Urinary bladder (tissue), 3 donors: ENCODE measurements at regions not wholly inside any gene's neighbourhood (a gene's known extent, or its start where the extent isn't known, plus 50 kb on each side); places are given as distances from the start of the nearest gene placed in this dataset.

Experiments
- DNase-seq: peaks from one replicate; pipeline ENCODE4 v3.0.0-alpha.2; 2015; ENCODE audit errors: extremely low spot score
- H3K27ac ChIP-seq: one replicate; pipeline ENCODE4 v1.5.1; 2013; ENCODE audit warnings: low read depth, mild to moderate bottlenecking, moderate library complexity
- H3K36me3 ChIP-seq: one replicate; pipeline ENCODE4 v1.6.1; 2013; ENCODE audit warnings: mild to moderate bottlenecking, moderate library complexity; ENCODE audit not compliant: insufficient read depth
- H3K4me1 ChIP-seq: one replicate; pipeline ENCODE4 v1.6.1; 2013; ENCODE audit warnings: mild to moderate bottlenecking, moderate library complexity; ENCODE audit not compliant: insufficient read depth
- H3K4me3 ChIP-seq: one replicate; pipeline ENCODE4 v1.5.1; 2013; ENCODE audit warnings: low read depth, low read length
- WGBS: extraction: QIAGEN DNeasy Blood & Tissue Kit; methylation state at CpG from one replicate; pipeline ENCODE4 v1.1.7; 2013; 5-methylcytosine and 5-hydroxymethylcytosine counted together
- donor health status: healthy with polysubstance abuse.
- donor health status: healthy.

GRCh38 chr9:38276771-38277439 lies 115.6 kb upstream of the ALDH1B1 start:
- no peaks in the 10 kb centered on the region for H3K36me3 ChIP-seq
- 81% methylated on average over 14 of the region's 14 CpGs for WGBS
- no peak overlapping the region for H3K4me3 ChIP-seq
- H3K4me1 ChIP-seq = no peaks in the 10 kb centered on the region
- DNase-seq = no peak
- H3K27ac ChIP-seq = no peak overlapping the region

GRCh38 chr9:38274800-38275199 lies 117.7 kb upstream of the ALDH1B1 start:
- H3K4me3 ChIP-seq = no peak overlapping the region
- H3K4me1 ChIP-seq = no peaks in the 10 kb centered on the region
- DNase-seq = no peak
- WGBS = 60% methylated on average over 4 of the region's 4 CpGs
- H3K27ac ChIP-seq = no peak overlapping the region
- no peaks in the 10 kb centered on the region for H3K36me3 ChIP-seq

- 70% methylated on average over 1 of the region's 1 CpG for WGBS
- Histone ChIP-seq H3K4me1 (no peaks in the 10 kb centered on the region), H3K4me3 (no peak overlapping the region), H3K27ac (no peak overlapping the region), H3K36me3 (no peaks in the 10 kb centered on the region)
- no peak for DNase-seq
These were observed 119.8 kb upstream of the ALDH1B1 start for GRCh38 chr9:38272710-38273109.

- no peaks in the 10 kb centered on the region for H3K4me1 ChIP-seq
- no peak overlapping the region for H3K27ac ChIP-seq
- WGBS = 84% methylated on average over 3 of the region's 3 CpGs
- DNase-seq = no peak
- no peaks in the 10 kb centered on the region for H3K36me3 ChIP-seq
- H3K4me3 ChIP-seq = no peak overlapping the region
These were observed 120.7 kb upstream of the ALDH1B1 start for GRCh38 chr9:38271666-38272241.

GRCh38 chr9:38269775-38270174 lies 122.7 kb upstream of the ALDH1B1 start:
- Histone ChIP-seq H3K4me1 (no peaks in the 10 kb centered on the region), H3K4me3 (no peak overlapping the region), H3K27ac (no peak overlapping the region), H3K36me3 (no peaks in the 10 kb centered on the region)
- no peak for DNase-seq
- 67% methylated on average over 4 of the region's 4 CpGs for WGBS

- Histone ChIP-seq H3K27ac (no peak overlapping the region), H3K4me3 (no peak overlapping the region), H3K4me1 (no peaks in the 10 kb centered on the region), H3K36me3 (no peaks in the 10 kb centered on the region)
- WGBS = 54% methylated on average over 1 of the region's 1 CpG
- no peak for DNase-seq
These were observed 129.0 kb upstream of the ALDH1B1 start for GRCh38 chr9:38263532-38263931.

- 88% methylated on average over 8 of the region's 8 CpGs for WGBS
- Histone ChIP-seq H3K4me3 (no peak overlapping the region), H3K36me3 (no peaks in the 10 kb centered on the region), H3K4me1 (no peaks in the 10 kb centered on the region), H3K27ac (no peak overlapping the region)
- DNase-seq = no peak
These were observed 132.8 kb upstream of the ALDH1B1 start for GRCh38 chr9:38259519-38260218.

- Histone ChIP-seq H3K4me3 (no peak overlapping the region), H3K4me1 (no peaks in the 10 kb centered on the region), H3K36me3 (no peaks in the 10 kb centered on the region), H3K27ac (no peak overlapping the region)
- WGBS = 83% methylated on average over 2 of the region's 2 CpGs
- DNase-seq = no peak
These were observed 133.4 kb upstream of the ALDH1B1 start for GRCh38 chr9:38259056-38259455.

GRCh38 chr9:38257626-38258215 lies 134.8 kb upstream of the ALDH1B1 start:
- no peaks in the 10 kb centered on the region for H3K36me3 ChIP-seq
- WGBS = 77% methylated on average over 6 of the region's 6 CpGs
- no peak for DNase-seq
- H3K27ac ChIP-seq = no peak overlapping the region
- H3K4me1 ChIP-seq = no peaks in the 10 kb centered on the region
- H3K4me3 ChIP-seq = no peak overlapping the region

GRCh38 chr9:38256461-38256860 lies 136.0 kb upstream of the ALDH1B1 start:
- no peak overlapping the region for H3K4me3 ChIP-seq
- no peaks in the 10 kb centered on the region for H3K36me3 ChIP-seq
- no peak overlapping the region for H3K27ac ChIP-seq
- 98% methylated on average over 2 of the region's 2 CpGs for WGBS
- no peaks in the 10 kb centered on the region for H3K4me1 ChIP-seq
- no peak for DNase-seq

GRCh38 chr9:38255599-38255998 lies 136.9 kb upstream of the ALDH1B1 start:
- H3K27ac ChIP-seq = no peak overlapping the region
- H3K36me3 ChIP-seq = no peaks in the 10 kb centered on the region
- H3K4me3 ChIP-seq = no peak overlapping the region
- DNase-seq = no peak
- no peaks in the 10 kb centered on the region for H3K4me1 ChIP-seq
- WGBS = 80% methylated on average over 3 of the region's 3 CpGs

GRCh38 chr9:38254756-38255155 lies 137.7 kb upstream of the ALDH1B1 start:
- DNase-seq = no peak
- Histone ChIP-seq H3K27ac (no peak overlapping the region), H3K4me3 (no peak overlapping the region), H3K36me3 (no peaks in the 10 kb centered on the region), H3K4me1 (no peaks in the 10 kb centered on the region)
- WGBS = 44% methylated on average over 2 of the region's 2 CpGs

GRCh38 chr9:38254151-38254550 lies 138.4 kb upstream of the ALDH1B1 start:
- no peak for DNase-seq
- H3K27ac ChIP-seq = no peak overlapping the region
- WGBS = 80% methylated on average over 7 of the region's 7 CpGs
- no peaks in the 10 kb centered on the region for H3K4me1 ChIP-seq
- no peaks in the 10 kb centered on the region for H3K36me3 ChIP-seq
- H3K4me3 ChIP-seq = no peak overlapping the region

- DNase-seq = no peak
- H3K36me3 ChIP-seq = no peaks in the 10 kb centered on the region
- whole genome bisulfite sequencing = 91% methylated on average over 7 of the region's 7 CpGs
- H3K4me3 ChIP-seq = no peak overlapping the region
- no peak overlapping the region for H3K27ac ChIP-seq
- H3K4me1 ChIP-seq = no peaks in the 10 kb centered on the region
These were observed 139.3 kb upstream of the ALDH1B1 start for GRCh38 chr9:38253200-38253599.
